ENCODE measurements at regions not wholly inside any gene's neighbourhood (a gene's known extent, or its start where the extent isn't known, plus 50 kb on each side); places are given as distances from the start of the nearest gene placed in this dataset.
"Not testable (repeated sequence)": the region's sequence is repeated elsewhere in the genome, so short reads cannot be mapped to it uniquely, and the experiment has no call there.

DNA sequence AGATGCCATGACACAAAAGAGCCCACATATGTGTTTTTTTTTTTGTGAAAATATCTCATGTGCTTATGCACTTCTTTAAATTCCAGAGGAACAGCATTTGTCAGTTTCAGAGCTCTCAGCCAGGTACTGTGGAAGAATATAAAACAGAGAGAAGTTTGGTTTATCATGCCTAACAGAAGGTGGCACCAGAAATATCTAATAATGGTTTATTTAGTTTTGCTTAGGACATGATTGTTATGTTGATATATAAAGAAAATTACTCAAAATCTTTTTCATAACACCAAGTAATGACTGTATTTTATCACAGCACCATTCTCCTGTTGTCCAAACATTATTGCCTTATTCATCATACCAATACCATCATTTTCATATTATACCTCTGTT, 455.6 kb upstream of the ACTBL2 start:
- FAIRE-seq, result no peak

- no peak for FAIRE-seq
These were observed 455.0 kb upstream of the ACTBL2 start for GRCh38 chr5:57937501-57938173.

- no peak for FAIRE-seq
These were observed 454.4 kb upstream of the ACTBL2 start for GRCh38 chr5:57937025-57937424.

DNA sequence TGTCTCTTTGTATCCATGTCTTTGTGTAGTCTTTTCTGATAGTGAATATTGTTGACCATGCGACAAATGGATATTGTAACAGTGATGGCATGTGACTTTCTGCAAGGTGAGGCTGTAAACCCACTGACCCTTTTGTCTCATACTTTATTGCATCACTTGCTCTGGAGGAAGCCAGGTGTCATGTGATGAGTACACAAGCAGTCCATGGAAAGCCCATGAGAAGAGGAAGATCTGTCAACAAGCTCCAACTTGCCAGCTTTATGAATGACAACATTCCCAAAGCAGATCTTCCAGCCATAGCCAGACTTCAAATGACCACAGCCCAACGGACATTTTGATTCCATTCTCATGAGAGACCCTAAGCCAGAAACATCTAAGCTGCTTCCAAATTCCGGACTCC, 450.1 kb upstream of the ACTBL2 start:
- FAIRE-seq, result no peak

- no peak for FAIRE-seq
These were observed 449.2 kb upstream of the ACTBL2 start for GRCh38 chr5:57931807-57932206.

- FAIRE-seq, result no peak
These were observed 448.7 kb upstream of the ACTBL2 start for GRCh38 chr5:57931352-57931751.

DNA sequence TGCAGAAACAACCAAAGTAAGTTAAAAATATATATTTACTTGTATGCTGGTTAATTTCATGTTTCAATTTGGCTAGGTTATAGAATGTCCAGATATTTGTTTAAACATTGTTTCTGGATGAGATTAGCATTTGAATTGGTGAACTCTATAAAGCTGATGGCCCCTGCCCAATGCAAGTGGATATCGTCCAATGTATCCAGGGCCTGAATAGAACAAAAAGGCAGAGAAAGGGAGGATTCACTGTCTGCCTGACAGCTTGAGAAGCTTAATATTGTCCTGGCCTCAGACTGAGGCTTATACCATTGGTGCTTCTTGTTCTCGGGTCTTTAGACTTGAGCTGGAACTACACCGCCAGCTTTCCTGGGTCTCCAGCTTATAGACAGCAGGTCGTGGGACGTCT, 446.7 kb upstream of the ACTBL2 start:
- FAIRE-seq, result no peak

DNA sequence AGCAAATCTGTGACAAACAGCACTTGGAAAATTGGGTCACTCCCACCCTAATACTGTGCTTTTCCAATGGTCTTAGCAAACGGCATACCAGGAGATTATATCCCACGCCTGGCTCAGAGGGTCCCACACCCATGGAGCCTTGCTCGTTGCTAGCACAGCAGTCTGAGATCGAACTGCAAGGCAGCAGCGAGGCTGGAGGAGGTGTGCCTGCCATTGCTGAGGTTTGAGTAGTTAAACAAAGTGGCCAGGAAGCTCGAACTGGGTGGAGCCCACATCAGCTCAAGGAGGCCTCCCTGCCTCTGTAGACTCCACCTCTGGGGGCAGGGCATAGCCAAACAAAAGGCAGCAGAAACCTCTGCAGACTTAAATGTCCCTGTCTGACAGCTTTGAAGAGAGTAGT, 440.5 kb upstream of the ACTBL2 start:
- not testable (repeated sequence) for FAIRE-seq

GRCh38 chr5:57917004-57917403, 434.4 kb upstream of the ACTBL2 start:
- FAIRE-seq, result no peak

DNA sequence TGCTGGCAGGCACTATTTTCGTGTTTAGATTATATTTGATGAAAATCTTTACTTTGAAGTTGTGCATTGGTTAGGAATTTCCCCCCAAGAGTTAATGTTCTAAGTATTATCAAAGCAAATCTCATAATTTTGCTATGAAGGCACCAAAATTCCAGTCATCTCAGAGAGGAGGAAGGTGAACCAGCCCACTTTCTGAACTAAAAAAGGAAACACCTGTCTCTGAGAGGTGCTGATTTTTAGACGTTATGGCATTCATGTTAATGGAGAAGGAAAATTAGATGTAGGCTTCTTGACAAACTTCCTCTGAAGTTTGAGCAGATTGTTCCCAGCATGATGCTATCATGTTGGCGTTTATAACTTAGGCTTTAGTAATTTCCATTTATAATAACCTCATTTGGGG, 432.9 kb upstream of the ACTBL2 start:
- no peak for FAIRE-seq

- FAIRE-seq, result no peak
These were observed 428.8 kb upstream of the ACTBL2 start for GRCh38 chr5:57911438-57911837.

DNA sequence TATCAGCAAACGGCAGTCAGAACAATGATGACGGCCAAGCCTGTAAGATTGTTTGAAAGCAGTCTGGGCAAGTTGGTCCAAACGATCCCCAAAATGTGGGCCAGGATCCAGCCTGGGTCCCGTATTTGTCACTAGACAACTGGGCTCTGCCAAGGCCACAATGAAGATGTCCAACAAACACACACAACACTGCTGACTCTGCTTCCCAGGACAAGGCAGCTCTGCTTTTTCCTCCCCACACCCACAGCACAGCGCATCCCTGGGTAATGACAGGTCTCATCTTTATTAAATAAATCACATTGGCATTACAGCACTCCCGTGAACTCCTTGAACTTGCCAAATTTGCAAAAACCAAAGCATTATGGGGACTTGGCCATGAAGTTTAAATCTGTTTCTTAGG, 424.1 kb upstream of the ACTBL2 start:
- no peak for FAIRE-seq

- FAIRE-seq, result no peak
These were observed 420.8 kb upstream of the ACTBL2 start for GRCh38 chr5:57903458-57903857.

GRCh38 chr5:57902095-57902494, 419.5 kb upstream of the ACTBL2 start:
- no peak for FAIRE-seq

GRCh38 chr5:57900381-57900944, 417.9 kb upstream of the ACTBL2 start:
- no peak for FAIRE-seq

DNA sequence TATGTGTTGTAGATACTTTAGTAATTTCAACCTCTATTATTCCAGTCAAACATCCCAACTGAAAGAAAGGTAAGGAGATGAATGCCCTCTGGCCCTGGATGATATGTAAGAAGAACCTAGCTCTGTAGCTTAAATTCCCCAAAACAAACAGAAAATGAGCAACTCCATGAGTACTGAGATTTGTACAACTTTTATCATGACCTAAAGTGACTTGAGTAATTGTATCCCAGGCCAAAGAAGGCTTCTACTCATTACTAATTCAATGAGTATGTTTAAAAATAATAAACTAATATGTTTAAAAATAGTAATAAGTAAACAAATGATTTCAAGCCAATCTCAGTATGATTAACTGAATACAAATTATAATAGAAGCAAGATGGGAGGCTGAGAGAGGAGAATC, 414.0 kb upstream of the ACTBL2 start:
- FAIRE-seq, result no peak

GRCh38 chr5:57895766-57896165, 413.2 kb upstream of the ACTBL2 start:
- no peak for FAIRE-seq

GRCh38 chr5:57893926-57894325, 411.3 kb upstream of the ACTBL2 start:
- no peak for FAIRE-seq

DNA sequence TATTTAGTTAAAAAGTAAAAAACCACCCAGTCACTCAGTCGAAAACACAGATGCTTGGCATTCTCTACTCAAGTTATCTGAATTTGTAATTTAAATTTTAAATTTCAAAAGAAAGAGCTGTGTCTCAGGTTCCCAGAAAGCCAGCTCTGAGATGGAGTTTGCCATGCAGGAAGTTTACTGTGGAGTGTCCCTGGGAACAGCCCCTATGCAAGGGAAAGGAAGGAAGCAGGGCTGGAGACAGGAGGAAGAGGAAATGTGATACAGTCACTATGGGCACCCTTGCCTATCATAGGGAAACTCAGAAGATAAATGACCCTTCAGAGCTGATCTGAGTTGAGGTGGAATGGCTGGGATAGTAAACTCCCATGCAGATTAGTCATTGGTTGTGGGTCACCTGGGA, 408.8 kb upstream of the ACTBL2 start:
- FAIRE-seq, result no peak

GRCh38 chr5:57889558-57889957, 406.9 kb upstream of the ACTBL2 start:
- no peak for FAIRE-seq

DNA sequence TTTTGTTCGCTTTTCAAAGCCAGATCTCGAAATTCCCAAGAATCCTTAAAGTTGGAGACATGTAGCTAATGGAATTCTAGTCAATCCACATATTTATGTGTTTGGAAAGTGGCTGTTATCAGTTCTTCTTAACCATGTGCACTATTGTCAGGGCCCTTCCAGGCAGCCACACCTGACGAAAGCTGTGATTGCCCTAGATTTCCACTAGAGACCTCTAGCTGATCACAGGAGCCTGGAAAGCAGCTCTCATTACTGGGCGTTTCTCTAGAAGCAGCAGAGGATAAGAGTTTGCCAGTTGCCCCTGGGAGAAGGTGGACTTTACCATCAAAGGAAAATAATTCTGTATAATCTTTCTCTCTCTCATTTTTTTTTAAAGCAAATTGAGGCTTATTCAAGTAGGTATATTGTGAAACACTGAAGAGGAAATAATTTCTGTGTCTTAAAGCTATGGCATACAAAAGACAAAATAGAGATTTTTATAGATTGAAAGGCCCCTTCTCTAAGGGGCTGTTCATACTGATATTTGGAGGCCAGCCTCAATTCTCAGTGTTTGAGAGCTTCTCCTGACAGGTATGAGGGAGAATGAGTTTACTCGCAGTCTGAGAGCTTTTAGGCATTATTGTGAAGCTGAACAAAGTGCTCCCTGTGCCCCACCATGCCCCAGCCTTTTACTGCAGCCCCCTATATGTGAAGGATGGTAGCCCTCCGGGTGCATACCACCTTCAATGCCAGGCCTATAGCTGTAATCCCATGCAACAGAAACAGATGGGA, 405.4 kb upstream of the ACTBL2 start:
- FAIRE-seq, result no peak

DNA sequence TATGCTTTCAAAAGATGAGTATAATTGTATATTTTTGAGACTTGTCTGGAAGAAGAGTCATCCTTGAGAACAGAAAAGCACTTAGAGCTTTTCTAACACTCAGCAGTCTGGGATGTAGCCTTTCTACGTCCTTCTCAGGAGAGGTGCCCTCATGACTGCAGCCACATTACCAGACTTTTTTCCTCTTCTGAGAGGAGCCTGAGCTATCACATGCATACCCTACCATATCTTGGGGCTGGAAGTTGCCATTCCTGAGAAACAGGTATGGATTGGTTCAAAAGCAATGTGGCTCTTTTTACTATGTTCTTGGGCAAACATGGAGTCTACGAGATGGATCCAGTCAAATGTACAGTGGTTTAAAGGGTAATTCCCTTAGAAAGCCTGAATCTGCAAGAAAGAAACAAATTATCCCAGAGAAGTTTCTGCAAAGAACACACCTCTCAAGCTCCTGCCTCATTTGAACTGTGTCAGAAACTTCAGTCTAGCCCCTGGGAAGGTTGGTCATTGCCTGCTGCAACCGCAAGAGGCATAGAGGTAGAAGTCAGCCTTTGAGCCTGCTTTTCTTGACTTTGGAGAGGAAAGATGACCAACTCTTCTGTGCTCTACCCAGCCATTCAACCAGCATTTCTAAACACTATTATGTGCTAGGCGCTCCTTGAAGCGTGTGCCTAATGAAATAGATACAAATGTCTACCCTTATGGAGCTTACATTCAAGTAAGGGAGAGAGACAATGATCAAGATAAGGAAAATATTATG, 401.9 kb upstream of the ACTBL2 start:
- FAIRE-seq, result no peak

DNA sequence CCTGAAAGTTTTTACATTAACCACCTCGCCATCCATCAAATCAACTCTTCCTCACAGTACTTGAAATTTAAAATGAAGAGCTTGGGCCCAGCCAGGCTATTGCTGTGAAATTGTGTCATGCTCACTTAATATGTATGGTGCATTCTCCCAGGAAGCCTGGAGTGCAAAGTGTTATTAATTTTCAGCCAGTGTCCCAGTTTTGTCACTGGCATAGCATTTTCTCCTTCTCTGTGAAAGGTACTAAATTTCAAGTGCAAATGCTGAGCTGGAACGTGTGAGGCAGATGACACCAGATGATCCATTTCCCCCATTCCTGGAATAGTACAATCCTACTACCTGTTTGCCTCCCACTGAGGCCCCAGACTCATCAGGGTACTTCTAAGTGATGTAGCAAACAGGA, 397.6 kb upstream of the ACTBL2 start:
- FAIRE-seq, result no peak

DNA sequence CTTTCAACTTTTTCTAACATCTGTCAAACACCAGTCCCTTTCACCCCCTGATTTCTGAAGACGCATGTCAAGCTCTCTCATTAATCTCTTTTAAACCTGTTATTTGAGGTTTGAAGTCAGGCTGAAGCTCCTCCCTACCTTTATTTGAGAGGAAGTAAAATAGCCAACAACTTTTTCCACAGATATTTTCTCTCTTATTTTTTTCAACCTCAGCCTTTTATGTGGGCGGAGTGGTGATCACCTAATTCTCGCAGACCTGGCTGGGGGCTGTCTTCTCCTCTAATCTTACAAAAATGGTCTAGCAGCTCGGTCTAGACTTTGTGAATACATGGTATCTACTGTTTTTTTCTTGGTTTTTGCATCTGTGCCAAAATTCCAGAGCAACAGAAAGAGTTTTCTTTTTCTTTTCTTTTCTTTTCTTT, 395.7 kb upstream of the ACTBL2 start:
- no peak for FAIRE-seq

Measured in colon (tissue), 2 donors.